SK-N-SH (cell line): ENCODE measurements at regions not wholly inside any gene's neighbourhood (a gene's known extent, or its start where the extent isn't known, plus 50 kb on each side); places are given as distances from the start of the nearest gene placed in this dataset.
"Not testable (repeated sequence)": the region's sequence is repeated elsewhere in the genome, so short reads cannot be mapped to it uniquely, and the experiment has no call there.

Experiments used
- CTCF ChIA-PET: fragments of 300-600, 350-600 bp; formaldehyde crosslinking; extraction: SDS; loops from one replicate; lab custom pipeline; 2021; lab: Yijun Ruan, JAX
- POLR2A ChIA-PET: fragments of 350-600 bp; sonication (Branson Sonifier 250); formaldehyde crosslinking; extraction: SDS; loops from one replicate; lab custom pipeline; 2020; ENCODE audit warnings: antibody characterized with exemption, inconsistent platforms; lab: Yijun Ruan, JAX
- DNase-seq: peaks from one replicate; pipeline ENCODE4 v3.0.0; 2012
- H2AFZ ChIP-seq: fragments of 200-600 bp; sonication (generic); 2 replicates; pipeline ENCODE4 v1.8.1; 2016; ENCODE audit warnings: antibody characterized with exemption, mild to moderate bottlenecking, low read depth
- H3F3A ChIP-seq: fragments of 200-600 bp; sonication (generic); replicated peaks from 2 replicates; pipeline ENCODE3; 2016; ENCODE audit warnings: antibody characterized with exemption, mild to moderate bottlenecking; ENCODE audit not compliant: insufficient read depth
- H3K27ac ChIP-seq, 2 experiments: fragments of 200-500 bp in 1 of 2; fragments of 200-600 bp in 1 of 2; sonication (Bioruptor generic) in 1 of 2; sonication (generic), shearing (Covaris generic) in 1 of 2; 2 replicates each; pipeline versions ENCODE4 v1.5.1 to v1.6.1; 2014 to 2016; ENCODE audit warnings: low read depth in 2 of 2, inconsistent platforms in 1 of 2, low read length in 1 of 2, mild to moderate bottlenecking in 1 of 2, mixed read lengths in 1 of 2
- H3K27me3 ChIP-seq: fragments of 200-600 bp; sonication (generic), shearing (Covaris generic); 2 replicates; pipeline ENCODE4 v1.6.1; 2016; ENCODE audit warnings: mixed run types; ENCODE audit not compliant: insufficient read depth
- H3K36me3 ChIP-seq, 2 experiments: fragments of 200-500 bp in 1 of 2; fragments of 200-600 bp in 1 of 2; sonication (Bioruptor generic) in 1 of 2; sonication (generic) in 1 of 2; replicated peaks in 1 of 2; 2 replicates each; pipeline versions ENCODE3 to v1.5.1; 2014 to 2016; ENCODE audit warnings: low read length in 1 of 2, mild to moderate bottlenecking in 1 of 2; ENCODE audit not compliant: insufficient read depth in 2 of 2, control insufficient read depth in 1 of 2
- H3K4me1 ChIP-seq, 2 experiments: fragments of 200-500 bp in 1 of 2; fragments of 200-600 bp in 1 of 2; sonication (Bioruptor generic) in 1 of 2; sonication (generic), shearing (Covaris generic) in 1 of 2; 2 replicates each; pipeline versions ENCODE4 v1.5.1 to v1.6.1; 2014 to 2016; ENCODE audit warnings: low read depth in 1 of 2, low read length in 1 of 2, mixed run types in 1 of 2; ENCODE audit not compliant: insufficient read depth in 2 of 2, control insufficient read depth in 1 of 2
- H3K4me2 ChIP-seq: fragments of 200-600 bp; sonication (generic), shearing (Covaris generic); 2 replicates; pipeline ENCODE4 v1.6.1; 2017; ENCODE audit warnings: mixed run types
- H3K4me3 ChIP-seq, 2 experiments: fragments of 200-500 bp in 1 of 2; fragments of 200-600 bp in 1 of 2; sonication (Bioruptor generic) in 1 of 2; sonication (generic), shearing (Covaris generic) in 1 of 2; 2 replicates each; pipeline versions ENCODE4 v1.5.1 to v1.8.1; 2014 to 2016; ENCODE audit warnings: low read depth in 2 of 2, inconsistent platforms in 1 of 2, low read length in 1 of 2, mild to moderate bottlenecking in 1 of 2, mixed read lengths in 1 of 2, moderate library complexity in 1 of 2
- H3K79me2 ChIP-seq: fragments of 200-600 bp; sonication (generic); 2 replicates; pipeline ENCODE4 v1.8.1; 2017; ENCODE audit warnings: mild to moderate bottlenecking; ENCODE audit not compliant: insufficient read depth
- H3K9ac ChIP-seq: fragments of 200-600 bp; sonication (generic); 2 replicates; pipeline ENCODE4 v1.6.1; 2017; ENCODE audit warnings: mixed run types
- H3K9me2 ChIP-seq: fragments of 200-600 bp; sonication (generic); 2 replicates; pipeline ENCODE4 v1.6.1; 2017; ENCODE audit warnings: mixed run types
- H3K9me3 ChIP-seq: fragments of 200-600 bp; sonication (generic); 2 replicates; pipeline ENCODE4 v1.6.1; 2017; ENCODE audit warnings: mixed run types, mild to moderate bottlenecking, moderate library complexity
- H4K20me1 ChIP-seq: fragments of 200-600 bp; sonication (generic); 2 replicates; pipeline ENCODE4 v1.6.1; 2017; ENCODE audit warnings: mild to moderate bottlenecking, mixed run types; ENCODE audit not compliant: insufficient read depth
- WGBS: methylation state at CpG from one replicate; pipeline ENCODE4 v1.1.6; 2017; ENCODE audit warnings: low lambda C conversion rate; 5-methylcytosine and 5-hydroxymethylcytosine counted together

- H3K27me3 ChIP-seq, CTCF ChIA-PET, H3K4me3 ChIP-seq, H3K9me2 ChIP-seq, H3K9me3 ChIP-seq, POLR2A ChIA-PET, H3K36me3 ChIP-seq, H3K4me2 ChIP-seq, H3F3A ChIP-seq, H3K9ac ChIP-seq, DNase-seq, H3K4me1 ChIP-seq, H2AFZ ChIP-seq, H3K79me2 ChIP-seq, H3K27ac ChIP-seq, H4K20me1 ChIP-seq: not testable (repeated sequence)
- 0% methylated on average over 1 of the region's 1 CpG for WGBS
Measured at GRCh38 chr2:90266888-90267287, 1575.4 kb downstream of the RPIA start.

DNA sequence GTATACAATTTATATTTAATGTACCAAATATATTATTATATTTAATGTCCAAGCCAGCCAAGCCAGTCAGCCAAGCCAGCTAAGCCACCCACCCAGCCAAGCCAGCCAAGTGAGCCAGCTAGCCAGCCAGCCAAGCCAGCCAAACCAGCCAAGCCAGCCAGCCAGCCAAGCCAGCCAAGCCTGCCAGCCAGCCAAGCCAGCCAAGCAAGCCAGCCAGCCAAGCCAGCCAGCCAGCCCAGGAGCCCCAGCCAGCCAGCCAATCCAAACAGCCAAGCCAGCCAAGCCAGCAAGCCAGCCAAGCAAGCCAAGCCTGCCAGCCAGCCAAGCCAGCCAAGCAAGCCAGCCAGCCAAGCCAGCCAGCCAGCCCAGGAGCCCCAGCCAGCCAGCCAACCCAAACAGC, 1596.3 kb downstream of the RPIA start:
- H3F3A ChIP-seq, POLR2A ChIA-PET, H3K9me3 ChIP-seq, H4K20me1 ChIP-seq, H3K36me3 ChIP-seq, H3K4me3 ChIP-seq, CTCF ChIA-PET, H3K79me2 ChIP-seq, H3K9ac ChIP-seq, H3K4me2 ChIP-seq, H3K4me1 ChIP-seq, H2AFZ ChIP-seq, H3K27ac ChIP-seq, DNase-seq, H3K27me3 ChIP-seq, H3K9me2 ChIP-seq: not testable (repeated sequence)

DNA sequence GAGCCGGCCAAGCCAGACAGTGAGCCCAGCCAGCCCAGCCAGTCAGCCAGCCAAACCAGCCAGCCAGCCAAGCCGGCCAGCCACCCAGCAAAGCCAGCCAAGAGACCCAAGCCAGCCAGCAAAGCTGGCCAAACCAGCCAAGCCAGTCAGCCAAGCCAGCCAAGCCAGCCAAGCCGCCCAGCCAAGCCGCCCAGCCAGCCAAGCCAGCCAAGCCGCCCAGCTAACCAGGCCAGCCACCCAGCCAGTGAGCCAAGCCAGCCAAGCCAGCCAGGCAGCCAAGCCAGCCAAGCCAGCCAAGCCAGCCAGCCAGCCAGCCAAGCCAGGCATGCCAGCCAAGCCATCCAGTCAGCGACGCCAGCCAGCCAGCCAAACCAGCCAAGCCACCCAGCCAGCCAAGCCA, 1596.9 kb downstream of the RPIA start:
- H2AFZ ChIP-seq, H4K20me1 ChIP-seq, CTCF ChIA-PET, H3K27ac ChIP-seq, POLR2A ChIA-PET, H3K27me3 ChIP-seq, H3K9ac ChIP-seq, H3K9me2 ChIP-seq, H3K36me3 ChIP-seq, H3K4me2 ChIP-seq, DNase-seq, H3F3A ChIP-seq, H3K9me3 ChIP-seq, H3K79me2 ChIP-seq, H3K4me3 ChIP-seq, H3K4me1 ChIP-seq: not testable (repeated sequence)
- no CpG with 5 or more reads among the region's 7 CpGs for WGBS

DNA sequence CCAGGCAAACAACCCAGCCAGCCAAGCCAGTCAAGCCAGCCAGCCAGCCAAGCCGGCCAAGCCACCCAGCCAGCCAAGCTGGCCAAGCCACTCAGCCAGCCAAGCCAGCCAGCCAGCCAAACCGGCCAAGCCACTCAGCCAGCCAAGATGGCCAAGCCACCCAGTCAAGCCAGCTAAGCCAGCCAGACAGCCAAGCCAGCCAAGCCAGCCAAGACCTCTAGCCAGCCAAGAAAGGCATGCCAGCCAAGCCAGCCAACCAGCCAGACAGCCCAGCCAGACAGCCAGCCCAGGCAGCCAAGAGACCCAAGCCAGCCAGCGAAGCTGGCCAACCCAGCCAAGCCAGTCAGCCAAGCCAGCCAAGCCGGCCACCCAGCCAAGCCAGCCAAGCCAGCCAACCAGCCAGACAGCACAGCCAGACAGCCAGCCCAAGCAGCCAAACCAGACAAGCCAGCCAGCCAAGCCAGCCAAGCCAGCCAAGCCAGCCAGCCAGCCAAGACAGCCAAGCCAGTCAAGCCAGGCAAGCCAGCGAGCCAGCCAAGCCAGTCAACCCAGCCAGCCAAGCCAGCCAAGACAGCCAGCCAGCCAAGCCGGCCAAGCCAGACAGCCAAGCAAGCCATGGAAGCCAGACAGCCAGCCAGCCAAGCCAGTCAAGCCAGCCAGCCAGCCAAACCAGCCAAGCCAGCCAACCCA, 1598.0 kb downstream of the RPIA start:
- POLR2A ChIA-PET, result not testable (repeated sequence)

DNA sequence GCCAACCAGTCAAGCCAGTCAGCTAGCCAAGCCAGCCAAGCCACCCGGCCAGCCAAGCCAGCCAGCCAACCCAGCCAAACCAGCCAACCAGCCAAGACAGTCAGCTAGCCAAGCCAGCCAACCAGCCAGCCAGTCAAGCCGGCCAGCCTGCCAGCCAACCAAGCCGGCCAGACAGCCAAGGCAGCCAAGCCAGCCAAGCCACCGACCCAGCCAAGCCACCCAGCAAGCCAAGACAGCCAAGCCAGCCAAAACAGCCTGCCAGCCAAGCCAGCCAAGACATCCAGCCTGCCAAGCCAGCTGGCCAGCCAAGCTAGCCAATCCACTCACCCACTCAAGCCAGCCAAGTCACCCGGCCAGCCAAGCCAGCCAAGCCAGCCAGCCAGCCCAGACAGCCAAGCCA, 1599.2 kb downstream of the RPIA start:
- H3K27ac ChIP-seq, H3K9me3 ChIP-seq, CTCF ChIA-PET, H3K4me2 ChIP-seq, H2AFZ ChIP-seq, H3K4me1 ChIP-seq, DNase-seq, H3K4me3 ChIP-seq, H3K79me2 ChIP-seq, H3K9me2 ChIP-seq, H3K27me3 ChIP-seq, POLR2A ChIA-PET, H3K36me3 ChIP-seq, H3F3A ChIP-seq, H4K20me1 ChIP-seq, H3K9ac ChIP-seq: not testable (repeated sequence)
- 25% methylated on average over 3 of the region's 5 CpGs for whole genome bisulfite sequencing

More for the DNA sequence above, 1598.0 kb downstream of the RPIA start:
- H3K4me3 ChIP-seq, H3K27me3 ChIP-seq, DNase-seq, H3K4me1 ChIP-seq, H3K4me2 ChIP-seq, H4K20me1 ChIP-seq, H3K9me2 ChIP-seq, CTCF ChIA-PET, H3K27ac ChIP-seq, H3K36me3 ChIP-seq, H3K79me2 ChIP-seq, H3K9me3 ChIP-seq, H3F3A ChIP-seq, H2AFZ ChIP-seq, H3K9ac ChIP-seq: not testable (repeated sequence)
- WGBS, result 0% methylated on average over 2 of the region's 6 CpGs

DNA sequence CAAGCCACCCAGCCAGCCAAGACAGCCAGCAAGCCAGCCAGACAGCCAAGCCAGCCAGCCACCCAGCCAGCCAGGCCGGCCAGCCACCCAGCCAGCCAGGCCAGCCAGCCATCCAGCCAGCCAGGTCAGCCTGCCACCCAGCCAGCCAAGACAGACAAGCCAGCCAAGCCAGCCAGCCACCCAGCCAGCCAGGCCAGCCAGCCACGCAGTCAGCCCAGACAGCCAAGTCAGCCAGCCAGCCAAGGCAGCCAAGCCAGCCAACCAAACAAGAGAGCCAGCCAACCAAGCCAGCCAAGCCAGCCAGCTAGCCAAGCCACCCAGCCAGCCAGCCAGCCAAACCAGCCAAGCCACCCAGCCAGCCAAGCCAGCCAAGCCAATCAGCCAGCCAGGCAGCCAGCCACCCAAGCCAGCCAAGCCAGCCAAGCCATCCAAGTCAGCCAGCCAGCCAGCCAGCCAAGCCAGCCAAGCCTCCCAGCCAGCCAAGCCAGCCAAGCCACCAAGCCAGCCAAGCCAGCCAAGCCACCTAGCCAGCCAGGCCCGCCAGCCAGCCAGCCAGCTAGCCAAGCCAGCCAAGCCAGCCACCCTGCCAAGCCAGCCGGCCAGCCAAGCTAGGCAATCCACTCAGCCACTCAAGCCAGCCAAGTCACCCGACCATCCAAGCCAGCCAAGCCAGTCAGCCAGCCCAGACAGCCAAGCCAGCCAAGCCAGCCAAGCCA, 1599.9 kb downstream of the RPIA start:
- H3K4me3 ChIP-seq, H3K79me2 ChIP-seq, H3K27me3 ChIP-seq, H3K9me3 ChIP-seq, H3K36me3 ChIP-seq, CTCF ChIA-PET, H3K9me2 ChIP-seq, H3K27ac ChIP-seq, DNase-seq, H3K4me1 ChIP-seq, H3K9ac ChIP-seq, POLR2A ChIA-PET, H3K4me2 ChIP-seq, H4K20me1 ChIP-seq, H3F3A ChIP-seq, H2AFZ ChIP-seq: not testable (repeated sequence)
- 0% methylated on average over 2 of the region's 5 CpGs for WGBS
